ENCODE measurements at regions not wholly inside any gene's neighbourhood (a gene's known extent, or its start where the extent isn't known, plus 50 kb on each side); places are given as distances from the start of the nearest gene placed in this dataset.

DNA sequence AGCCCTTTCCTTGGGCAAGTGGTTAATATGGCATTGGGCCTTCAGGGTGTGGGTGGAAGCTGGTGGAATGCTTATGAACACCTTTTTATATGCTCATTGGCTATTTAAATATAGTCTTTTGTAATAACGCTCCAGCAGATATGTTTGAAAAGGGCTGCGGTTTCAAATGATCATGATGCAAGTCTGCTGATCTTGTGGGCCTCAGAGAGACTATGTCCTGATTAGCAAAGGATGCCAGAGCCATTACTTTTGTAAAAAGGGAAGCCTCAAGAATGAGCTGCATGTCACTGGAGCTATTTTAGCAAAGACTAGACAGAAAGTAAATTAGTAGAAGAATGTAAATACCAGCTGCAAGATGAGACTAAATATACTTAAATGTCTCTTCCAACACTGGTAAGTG lies 200.5 kb downstream of the GXYLT1 start:
- Histone ChIP-seq H3K9me3 (no peaks in the 10 kb centered on the region), H3K27ac (no peak overlapping the region), H3K36me3 (no peaks in the 10 kb centered on the region), H3K4me3 (no peak overlapping the region), H3K4me1 (no peaks in the 10 kb centered on the region), H3K27me3 (no peaks in the 10 kb centered on the region)
- DNase-seq (ENCODE audit: low spot score in 2 of 2): no peak
- intact Hi-C loops (cut with DNase I): no loop called here
- TF ChIP-seq, protein P1, sequence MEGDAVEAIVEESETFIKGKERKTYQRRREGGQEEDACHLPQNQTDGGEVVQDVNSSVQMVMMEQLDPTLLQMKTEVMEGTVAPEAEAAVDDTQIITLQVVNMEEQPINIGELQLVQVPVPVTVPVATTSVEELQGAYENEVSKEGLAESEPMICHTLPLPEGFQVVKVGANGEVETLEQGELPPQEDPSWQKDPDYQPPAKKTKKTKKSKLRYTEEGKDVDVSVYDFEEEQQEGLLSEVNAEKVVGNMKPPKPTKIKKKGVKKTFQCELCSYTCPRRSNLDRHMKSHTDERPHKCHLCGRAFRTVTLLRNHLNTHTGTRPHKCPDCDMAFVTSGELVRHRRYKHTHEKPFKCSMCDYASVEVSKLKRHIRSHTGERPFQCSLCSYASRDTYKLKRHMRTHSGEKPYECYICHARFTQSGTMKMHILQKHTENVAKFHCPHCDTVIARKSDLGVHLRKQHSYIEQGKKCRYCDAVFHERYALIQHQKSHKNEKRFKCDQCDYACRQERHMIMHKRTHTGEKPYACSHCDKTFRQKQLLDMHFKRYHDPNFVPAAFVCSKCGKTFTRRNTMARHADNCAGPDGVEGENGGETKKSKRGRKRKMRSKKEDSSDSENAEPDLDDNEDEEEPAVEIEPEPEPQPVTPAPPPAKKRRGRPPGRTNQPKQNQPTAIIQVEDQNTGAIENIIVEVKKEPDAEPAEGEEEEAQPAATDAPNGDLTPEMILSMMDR (IDR thresholded peaks at IDR 0.05): no peak

DNA sequence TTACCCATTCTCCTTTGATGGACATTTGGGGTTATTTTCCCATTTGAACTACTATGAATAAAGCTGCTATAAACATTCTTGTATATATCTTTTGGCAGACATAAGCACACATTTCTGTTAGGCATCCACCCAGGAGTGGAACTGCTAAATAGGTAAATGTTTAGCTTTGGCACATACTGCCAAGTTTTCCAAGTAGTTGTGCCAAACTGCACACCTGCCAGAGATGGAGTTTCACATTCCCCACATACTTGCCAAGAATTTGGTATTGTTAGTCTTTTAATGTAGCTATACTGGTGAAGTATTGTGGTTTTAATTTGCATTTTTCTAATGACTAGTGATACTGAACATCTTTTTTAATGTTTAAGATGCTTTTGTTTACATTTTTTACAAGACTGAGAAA lies 201.0 kb downstream of the GXYLT1 start:
- TF ChIP-seq, protein P1 (IDR thresholded peaks at IDR 0.05): no peak
- Histone ChIP-seq H3K27me3 (no peaks in the 10 kb centered on the region), H3K4me3 (no peak overlapping the region), H3K9me3 (no peaks in the 10 kb centered on the region), H3K36me3 (no peaks in the 10 kb centered on the region), H3K27ac (no peak overlapping the region), H3K4me1 (no peaks in the 10 kb centered on the region)
- intact Hi-C loops (cut with DNase I): no loop called here
- no peak for DNase-seq (ENCODE audit: low spot score in 2 of 2)

DNA sequence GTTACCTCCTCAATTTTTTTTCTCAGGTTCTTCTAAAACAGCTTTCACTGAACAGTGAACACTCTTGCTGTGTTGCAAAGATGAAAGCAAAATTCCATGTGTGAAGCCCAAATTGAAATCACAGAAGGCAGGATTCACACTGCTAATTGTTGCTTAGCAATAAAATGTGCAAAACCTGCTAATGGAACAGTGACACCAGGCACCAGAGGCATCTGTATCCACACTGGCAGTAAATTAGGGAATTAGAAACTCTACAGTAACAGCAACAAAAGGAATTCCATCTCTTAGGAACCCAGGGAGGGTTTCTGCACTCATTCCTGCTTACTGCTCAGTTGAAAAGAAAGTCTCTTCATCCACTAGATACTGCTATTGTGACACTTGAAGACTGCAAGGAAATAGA lies 202.3 kb downstream of the GXYLT1 start:
- H3K27me3 ChIP-seq: no peaks in the 10 kb centered on the region
- H3K4me1 ChIP-seq: no peaks in the 10 kb centered on the region
- no peak overlapping the region for H3K27ac ChIP-seq
- no peaks in the 10 kb centered on the region for H3K36me3 ChIP-seq
- no peak for DNase-seq (ENCODE audit: low spot score in 2 of 2)
- H3K4me3 ChIP-seq: no peak overlapping the region
- TF ChIP-seq, protein P1 (IDR thresholded peaks at IDR 0.05): no peak
- no peaks in the 10 kb centered on the region for H3K9me3 ChIP-seq
- intact Hi-C loops (cut with DNase I): no loop called here

DNA sequence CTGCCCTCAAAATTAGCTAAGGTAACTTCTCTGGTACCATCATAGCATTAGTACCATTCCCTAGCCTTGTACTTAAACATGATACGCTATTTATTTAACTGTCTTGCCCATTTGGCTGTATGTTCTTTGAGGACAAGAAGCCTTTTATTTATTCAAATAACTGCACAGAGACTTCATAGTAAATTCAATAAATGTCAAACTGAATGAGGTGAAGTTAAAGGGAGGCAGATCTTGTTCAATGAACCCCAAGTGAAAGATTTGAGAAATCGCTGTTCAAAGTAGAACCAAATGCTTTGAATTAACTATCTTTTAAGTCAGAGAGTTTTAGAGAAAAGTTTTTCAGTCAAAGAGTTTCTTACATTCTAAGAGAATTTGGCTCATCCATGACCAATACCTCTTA lies 203.6 kb downstream of the GXYLT1 start:
- H3K36me3 ChIP-seq: no peaks in the 10 kb centered on the region
- intact Hi-C loops (cut with DNase I): no loop called here
- H3K27me3 ChIP-seq: no peaks in the 10 kb centered on the region
- H3K9me3 ChIP-seq: no peaks in the 10 kb centered on the region
- TF ChIP-seq, protein P1 (IDR thresholded peaks at IDR 0.05): no peak
- DNase-seq (ENCODE audit: low spot score in 2 of 2): no peak
- H3K27ac ChIP-seq: no peak overlapping the region
- no peaks in the 10 kb centered on the region for H3K4me1 ChIP-seq
- H3K4me3 ChIP-seq: no peak overlapping the region

DNA sequence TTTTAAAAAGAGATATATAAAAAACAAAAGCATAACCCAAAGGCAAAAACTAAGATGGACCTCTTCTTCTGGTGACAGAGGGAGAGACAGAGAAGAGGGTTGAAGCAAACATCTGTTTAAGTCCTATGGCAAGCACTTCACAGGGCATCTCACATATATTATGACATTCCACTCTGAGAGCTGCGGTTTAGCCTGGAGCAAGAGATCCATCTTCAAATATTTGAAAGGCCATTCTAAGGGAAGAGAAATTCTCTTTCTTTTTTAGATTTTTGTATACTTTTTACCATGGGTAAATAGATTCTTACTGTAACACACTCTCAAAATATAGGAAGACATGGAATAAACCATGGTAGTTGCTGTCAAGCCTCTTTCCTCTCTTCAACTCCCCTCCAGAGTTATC lies 204.1 kb downstream of the GXYLT1 start:
- Histone ChIP-seq H3K27ac (no peak overlapping the region), H3K9me3 (no peaks in the 10 kb centered on the region), H3K4me3 (no peak overlapping the region), H3K36me3 (no peaks in the 10 kb centered on the region), H3K27me3 (no peaks in the 10 kb centered on the region), H3K4me1 (no peaks in the 10 kb centered on the region)
- intact Hi-C loops (cut with DNase I): no loop called here
- no peak for DNase-seq (ENCODE audit: low spot score in 2 of 2)
- TF ChIP-seq, protein P1 (IDR thresholded peaks at IDR 0.05): no peak

DNA sequence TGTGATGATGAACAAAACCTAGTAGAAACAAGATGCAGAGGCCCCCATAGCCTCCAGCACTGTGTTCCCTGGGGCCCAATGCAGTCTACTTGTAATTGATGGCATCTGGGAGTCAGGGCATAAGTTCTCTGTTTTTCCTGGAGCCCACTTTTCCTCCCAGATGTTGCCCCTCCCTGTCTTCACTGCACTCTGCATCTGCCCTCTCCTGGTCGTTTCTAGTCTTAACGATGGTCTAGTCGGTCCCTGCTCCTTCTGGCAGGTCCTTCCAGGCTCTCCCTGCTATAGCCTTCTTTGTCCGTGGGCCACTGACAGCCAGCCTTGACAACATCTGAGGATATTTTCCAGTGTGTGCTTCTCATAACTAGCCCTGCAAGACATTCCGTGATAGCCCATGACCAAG lies 208.3 kb downstream of the GXYLT1 start:
- intact Hi-C loops (cut with DNase I): no loop called here
- TF ChIP-seq, protein P1 (IDR thresholded peaks at IDR 0.05): no peak
- no peak for DNase-seq (ENCODE audit: low spot score in 2 of 2)
- no peak overlapping the region for H3K27ac ChIP-seq
- no peaks in the 10 kb centered on the region for H3K9me3 ChIP-seq
- H3K4me3 ChIP-seq: no peak overlapping the region
- no peaks in the 10 kb centered on the region for H3K27me3 ChIP-seq
- no peaks in the 10 kb centered on the region for H3K36me3 ChIP-seq
- H3K4me1 ChIP-seq: peaks cover 4 to 8% of the 10 kb centered on the region in 2 donors

Measured in ascending aorta (tissue), 2 donors.